Mammary epithelial cell (primary cell): ENCODE measurements at regions not wholly inside any gene's neighbourhood (a gene's known extent, or its start where the extent isn't known, plus 50 kb on each side); places are given as distances from the start of the nearest gene placed in this dataset.
"Not testable (repeated sequence)": the region's sequence is repeated elsewhere in the genome, so short reads cannot be mapped to it uniquely, and the experiment has no call there.

Experiments used
- EZH2 ChIP-seq: IDR thresholded peaks from 2 replicates; pipeline ENCODE4 v1.6.1; 2012; ENCODE audit warnings: low read length, inconsistent platforms, borderline replicate concordance
- TF ChIP-seq, protein P1 (sequence below), 2 donors: IDR thresholded peaks in 1 of 2; conservative IDR thresholded peaks in 1 of 2; 2 replicates each; pipeline ENCODE4 v1.5.1; 2011 to 2012; ENCODE audit warnings: inconsistent platforms in 2 of 2, low read length in 2 of 2, mild to moderate bottlenecking in 2 of 2, control low read depth in 1 of 2, low read depth in 1 of 2; ENCODE audit not compliant: insufficient read depth in 1 of 2; ENCODE audit errors: extremely low read depth in 1 of 2

- TF ChIP-seq, protein P1, sequence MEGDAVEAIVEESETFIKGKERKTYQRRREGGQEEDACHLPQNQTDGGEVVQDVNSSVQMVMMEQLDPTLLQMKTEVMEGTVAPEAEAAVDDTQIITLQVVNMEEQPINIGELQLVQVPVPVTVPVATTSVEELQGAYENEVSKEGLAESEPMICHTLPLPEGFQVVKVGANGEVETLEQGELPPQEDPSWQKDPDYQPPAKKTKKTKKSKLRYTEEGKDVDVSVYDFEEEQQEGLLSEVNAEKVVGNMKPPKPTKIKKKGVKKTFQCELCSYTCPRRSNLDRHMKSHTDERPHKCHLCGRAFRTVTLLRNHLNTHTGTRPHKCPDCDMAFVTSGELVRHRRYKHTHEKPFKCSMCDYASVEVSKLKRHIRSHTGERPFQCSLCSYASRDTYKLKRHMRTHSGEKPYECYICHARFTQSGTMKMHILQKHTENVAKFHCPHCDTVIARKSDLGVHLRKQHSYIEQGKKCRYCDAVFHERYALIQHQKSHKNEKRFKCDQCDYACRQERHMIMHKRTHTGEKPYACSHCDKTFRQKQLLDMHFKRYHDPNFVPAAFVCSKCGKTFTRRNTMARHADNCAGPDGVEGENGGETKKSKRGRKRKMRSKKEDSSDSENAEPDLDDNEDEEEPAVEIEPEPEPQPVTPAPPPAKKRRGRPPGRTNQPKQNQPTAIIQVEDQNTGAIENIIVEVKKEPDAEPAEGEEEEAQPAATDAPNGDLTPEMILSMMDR (conservative IDR thresholded peaks at IDR 0.05 in 1 of 2, IDR thresholded peaks at IDR 0.05 in 1 of 2; ENCODE audit: extremely low read depth in 1 of 2, insufficient read depth in 1 of 2, low read depth in 1 of 2, low read length in 2 of 2), result not testable (repeated sequence)
- not testable (repeated sequence) for TF ChIP-seq EZH2
Measured at GRCh38 chr1:149369081-149369480, 105.8 kb upstream of the NBPF19 start.
